GM12892 (cell line): ENCODE measurements at regions not wholly inside any gene's neighbourhood (a gene's known extent, or its start where the extent isn't known, plus 50 kb on each side); places are given as distances from the start of the nearest gene placed in this dataset.

ENCODE experiments used
- DNase-seq: peaks from one replicate; pipeline ENCODE4 v3.0.0; 2011; ENCODE audit not compliant: insufficient read length
- FAIRE-seq: peaks from 2 replicates; lab custom pipeline; 2011; peaks lifted over from hg19 to GRCh38; lab: Jason Lieb, UNC
- POLR2A ChIP-seq: IDR thresholded peaks from 2 replicates; pipeline ENCODE4 v1.6.1; 2011; ENCODE audit warnings: low read depth, low read length, control low read depth
- POLR2AphosphoS5 ChIP-seq: IDR thresholded peaks from 2 replicates; pipeline ENCODE4 v1.6.1; 2011; ENCODE audit warnings: low read depth, low read length, control low read depth
- TAF1 ChIP-seq: IDR thresholded peaks from 2 replicates; pipeline ENCODE4 v1.6.1; 2011; ENCODE audit warnings: low read depth, mild to moderate bottlenecking, control low read depth, low read length, borderline replicate concordance

DNA sequence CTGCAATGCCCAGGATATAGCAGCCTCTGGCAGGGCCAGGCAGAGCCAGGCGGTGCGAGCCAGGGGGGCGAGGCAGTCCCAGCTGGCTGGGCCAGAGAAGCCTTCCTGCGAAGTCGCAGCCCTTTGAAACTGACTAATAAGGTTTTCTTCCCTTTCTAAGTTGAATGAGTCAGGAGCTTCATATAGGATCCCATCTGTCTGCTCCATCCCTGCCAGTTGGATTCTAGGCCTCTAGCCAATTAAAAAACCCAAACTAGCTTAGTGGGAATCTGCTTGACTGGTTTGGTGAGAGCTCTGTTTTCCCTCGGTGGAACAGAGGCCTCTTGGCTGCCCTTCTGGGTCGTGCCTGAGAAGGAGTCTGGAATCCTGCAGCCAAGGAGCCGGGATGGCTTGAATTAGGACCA, 70.1 kb upstream of the RAPGEF1 start:
- no peak for DNase-seq
- no peak for TF ChIP-seq POLR2A
- no peak for TF ChIP-seq POLR2AphosphoS5
- TF ChIP-seq TAF1 = no peak
- no peak for FAIRE-seq

DNA sequence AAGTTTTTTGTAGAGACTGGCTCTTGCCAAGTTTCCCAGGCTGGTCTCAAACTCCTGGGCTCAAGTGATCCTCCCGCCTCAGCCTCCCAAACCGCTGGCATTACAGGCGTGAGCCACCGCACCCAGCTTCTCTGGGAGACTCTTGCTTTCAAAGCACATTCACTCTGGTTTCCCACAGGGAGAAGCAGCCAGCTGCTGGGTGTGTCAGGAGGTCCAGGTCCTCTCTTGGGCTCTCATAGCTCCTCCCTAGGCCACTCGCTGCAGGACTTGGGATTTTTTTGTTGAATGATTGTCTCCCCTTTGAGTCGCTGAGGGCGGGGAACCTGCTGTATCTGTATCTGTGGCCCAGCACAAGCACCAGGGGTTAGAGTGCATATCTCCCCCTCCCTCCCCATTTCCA, 68.4 kb upstream of the RAPGEF1 start:
- no peak for DNase-seq
- TF ChIP-seq TAF1 (no peak), POLR2AphosphoS5 (no peak), POLR2A (no peak)
- no peak for FAIRE-seq

GRCh38 chr9:131807144-131807983, 67.5 kb upstream of the RAPGEF1 start:
- no peak for DNase-seq
- no peak for FAIRE-seq
- TF ChIP-seq POLR2A (no peak), TAF1 (no peak), POLR2AphosphoS5 (no peak)

DNA sequence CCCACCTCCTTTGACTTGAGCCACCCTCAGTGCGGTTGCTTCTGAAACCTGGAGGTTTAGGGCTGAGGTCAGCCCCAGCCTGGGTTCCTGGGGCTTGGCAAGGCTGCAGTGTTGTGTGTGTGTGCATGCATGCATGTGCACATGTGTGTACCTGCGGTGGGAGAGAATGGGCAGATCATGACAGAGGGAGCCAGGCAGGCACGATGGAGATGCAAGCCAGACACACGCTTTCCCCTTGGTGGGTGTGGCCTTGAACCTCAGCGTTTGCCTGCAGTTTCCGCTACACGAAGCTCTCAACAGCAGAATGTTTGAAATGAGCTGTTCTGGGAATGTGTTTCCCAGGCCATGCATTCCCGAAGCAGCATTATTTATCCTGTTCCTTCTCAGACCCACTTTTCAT, 65.9 kb upstream of the RAPGEF1 start:
- DNase-seq (no peak), FAIRE-seq (no peak)
- TF ChIP-seq POLR2AphosphoS5 (no peak), TAF1 (no peak), POLR2A (no peak)

DNA sequence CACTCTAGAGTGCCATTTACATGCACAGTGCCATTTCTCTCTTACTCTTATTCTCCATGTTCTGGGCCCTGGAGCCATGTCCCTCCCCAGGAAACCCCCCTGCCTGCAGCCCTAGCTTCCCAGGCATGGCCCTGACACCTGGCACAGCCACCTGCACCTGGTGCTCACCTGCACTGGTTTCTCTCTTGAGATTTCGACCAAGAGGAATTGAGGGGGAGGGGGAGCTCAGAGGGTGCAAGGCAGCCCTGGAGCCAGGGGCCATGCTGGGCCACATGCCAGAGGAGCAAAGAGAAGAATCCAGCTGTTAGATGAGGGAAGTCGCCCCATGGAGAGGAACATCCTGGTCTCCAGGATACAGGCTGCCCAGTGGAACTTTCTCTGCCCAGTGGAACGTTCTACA, 65.0 kb upstream of the RAPGEF1 start:
- no peak for FAIRE-seq
- TF ChIP-seq POLR2A = no peak
- TF ChIP-seq POLR2AphosphoS5 = no peak
- no peak for TF ChIP-seq TAF1
- DNase-seq = no peak

- DNase-seq = no peak
- FAIRE-seq = no peak
- TF ChIP-seq TAF1 (no peak), POLR2A (no peak), POLR2AphosphoS5 (no peak)
These were observed 64.0 kb upstream of the RAPGEF1 start for GRCh38 chr9:131803758-131804411.

GRCh38 chr9:131801810-131802209, 61.9 kb upstream of the RAPGEF1 start:
- FAIRE-seq = no peak
- DNase-seq = no peak
- TF ChIP-seq POLR2AphosphoS5 (no peak), POLR2A (no peak), TAF1 (no peak)

DNA sequence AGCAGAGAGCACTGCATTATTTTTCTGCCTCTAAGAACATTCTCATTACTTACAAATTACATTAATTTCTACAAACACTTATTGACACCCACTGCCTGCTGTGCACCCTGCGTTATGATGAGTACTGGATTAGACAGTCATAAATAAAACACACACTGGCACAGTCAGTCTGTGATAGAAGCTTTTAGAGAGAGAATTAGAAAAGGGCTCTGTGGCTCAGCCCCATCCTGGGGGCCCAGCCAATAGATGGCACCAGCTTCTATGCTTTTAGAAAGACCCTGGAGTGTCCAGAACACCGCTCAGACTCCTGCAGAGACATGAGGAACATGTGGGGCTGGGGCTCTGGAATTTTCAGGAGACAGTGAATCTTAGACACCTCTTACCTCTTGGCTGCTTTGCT, 61.0 kb upstream of the RAPGEF1 start:
- no peak for FAIRE-seq
- no peak for TF ChIP-seq POLR2A
- TF ChIP-seq POLR2AphosphoS5 = no peak
- TF ChIP-seq TAF1 = no peak

DNA sequence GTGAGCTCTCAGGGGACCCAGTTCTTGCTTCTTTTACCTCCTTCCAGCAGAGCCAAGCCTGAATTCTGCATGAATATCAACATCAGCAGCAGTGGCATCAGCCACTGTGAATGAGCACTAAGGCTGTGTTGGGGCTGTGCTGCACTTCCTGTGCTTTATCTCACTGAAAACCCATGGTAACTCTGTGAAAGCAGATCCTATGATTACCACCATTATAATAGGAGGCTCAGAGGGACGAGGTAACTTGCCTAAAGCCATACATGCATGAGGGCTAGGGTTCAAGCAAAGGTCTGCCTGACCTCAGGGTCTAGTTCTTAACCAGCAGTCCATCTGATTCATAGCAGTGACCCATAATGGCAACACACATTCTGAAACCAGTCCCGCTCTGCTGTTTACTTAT, 60.5 kb upstream of the RAPGEF1 start:
- DNase-seq (no peak), FAIRE-seq (no peak)
- no peak for TF ChIP-seq TAF1
- no peak for TF ChIP-seq POLR2AphosphoS5
- no peak for TF ChIP-seq POLR2A

More for the DNA sequence above, 61.0 kb upstream of the RAPGEF1 start:
- no peak for DNase-seq

- FAIRE-seq (peak; percentile 27), DNase-seq (no peak)
- TF ChIP-seq POLR2A (no peak), POLR2AphosphoS5 (no peak), TAF1 (no peak)
These were observed 59.4 kb upstream of the RAPGEF1 start for GRCh38 chr9:131799177-131799823.

- TF ChIP-seq POLR2AphosphoS5 (no peak), POLR2A (no peak), TAF1 (no peak)
- no peak for DNase-seq
- FAIRE-seq = no peak
These were observed 58.4 kb upstream of the RAPGEF1 start for GRCh38 chr9:131798246-131798645.

DNA sequence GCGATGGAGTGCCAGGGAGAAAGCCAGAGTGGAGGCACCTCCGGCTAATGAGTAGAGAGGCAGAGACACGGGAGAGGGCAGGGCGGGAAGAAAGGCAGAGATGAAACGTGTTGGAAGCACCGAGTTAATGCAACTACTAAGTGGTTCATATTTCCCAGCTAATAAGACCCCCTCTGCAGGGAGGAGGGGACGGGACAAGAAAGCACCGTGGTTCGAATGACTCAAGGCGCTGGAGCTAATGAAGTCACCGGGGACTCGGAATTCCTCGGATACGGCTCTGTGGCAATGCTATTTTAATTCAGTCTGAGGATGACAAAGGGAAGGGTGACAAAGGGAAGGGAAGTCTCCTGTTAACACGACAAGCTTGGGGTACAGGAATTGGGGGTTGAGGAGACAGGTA, 54.5 kb upstream of the RAPGEF1 start:
- no peak for DNase-seq
- no peak for FAIRE-seq
- no peak for TF ChIP-seq POLR2A
- TF ChIP-seq POLR2AphosphoS5 = no peak
- TF ChIP-seq TAF1 = no peak
